ENCODE measurements at regions not wholly inside any gene's neighbourhood (a gene's known extent, or its start where the extent isn't known, plus 50 kb on each side); places are given as distances from the start of the nearest gene placed in this dataset.

DNA sequence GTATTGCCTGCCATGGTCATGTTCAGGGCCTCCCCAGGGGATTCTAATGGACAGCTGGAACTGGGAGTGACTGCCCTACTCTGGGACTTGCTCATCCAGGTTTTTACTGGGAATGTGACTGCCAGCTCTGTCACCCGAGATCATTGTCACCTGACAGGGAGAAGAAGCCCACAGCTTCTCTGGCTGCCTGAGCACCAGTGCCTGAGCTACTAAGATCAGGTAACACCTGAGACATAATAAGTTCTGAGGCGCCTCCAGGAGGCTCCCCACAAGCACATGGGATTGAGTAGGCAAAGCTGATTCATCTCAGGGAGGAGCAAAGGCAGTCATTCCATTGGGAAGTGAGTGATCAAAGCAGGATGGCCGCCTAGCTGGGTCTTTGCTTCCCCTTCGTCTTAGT, 84.2 kb upstream of the GALNT18 start:
- ATAC-seq, result peak; percentile 63

DNA sequence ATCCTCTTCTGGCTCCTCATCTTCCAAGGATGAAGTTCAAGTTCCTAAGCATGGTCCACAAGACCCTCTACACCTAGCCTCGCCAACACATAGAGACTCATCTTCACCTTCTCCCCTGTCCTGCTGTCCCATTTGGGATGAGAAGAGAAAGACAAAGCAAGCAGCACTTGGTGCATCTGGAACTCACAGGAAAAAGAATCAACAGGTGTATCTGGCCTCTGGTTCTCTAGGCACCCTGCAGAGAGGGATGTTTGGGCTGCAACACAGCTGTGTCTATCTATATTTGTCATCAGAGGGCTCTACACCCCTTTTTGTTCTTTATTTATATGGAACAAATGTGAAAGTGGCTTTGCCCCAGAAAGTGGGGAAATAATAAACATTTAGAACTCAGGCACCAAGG, 82.1 kb upstream of the GALNT18 start:
- H2AFZ ChIP-seq, result no peak overlapping the region
- Mint-ChIP-seq H3K9me3 (no peaks in the 10 kb centered on the region), H3K27ac (no peak overlapping the region)

More for the DNA sequence above, 84.2 kb upstream of the GALNT18 start:
- Histone ChIP-seq H3K27ac (ENCODE audit: low read depth) (no peak overlapping the region), H3K36me3 (ENCODE audit: insufficient read depth) (no peaks in the 10 kb centered on the region), H3K4me2 (no peak overlapping the region), H3K4me3 (no peak overlapping the region), H3K27me3 (ENCODE audit: insufficient read depth) (no peaks in the 10 kb centered on the region), H3K79me2 (replicated peaks; ENCODE audit: insufficient read depth) (no peaks in the 10 kb centered on the region), H4K20me1 (replicated peaks; ENCODE audit: insufficient read depth) (no peaks in the 10 kb centered on the region), H3K4me1 (ENCODE audit: insufficient read depth) (no peaks in the 10 kb centered on the region), H2AFZ (peak overlapping the region; percentile 47; the same call in 1 of the 2 replicates), H3F3A (replicated peaks; ENCODE audit: low read depth) (no peaks in the 10 kb centered on the region), H3K9me2 (ENCODE audit: insufficient read depth) (no peaks in the 10 kb centered on the region; the same call in 1 of the 2 replicates)
- TF ChIP-seq ETS1 (IDR thresholded peaks at IDR 0.05), result no peak
- TF ChIP-seq, protein P1, sequence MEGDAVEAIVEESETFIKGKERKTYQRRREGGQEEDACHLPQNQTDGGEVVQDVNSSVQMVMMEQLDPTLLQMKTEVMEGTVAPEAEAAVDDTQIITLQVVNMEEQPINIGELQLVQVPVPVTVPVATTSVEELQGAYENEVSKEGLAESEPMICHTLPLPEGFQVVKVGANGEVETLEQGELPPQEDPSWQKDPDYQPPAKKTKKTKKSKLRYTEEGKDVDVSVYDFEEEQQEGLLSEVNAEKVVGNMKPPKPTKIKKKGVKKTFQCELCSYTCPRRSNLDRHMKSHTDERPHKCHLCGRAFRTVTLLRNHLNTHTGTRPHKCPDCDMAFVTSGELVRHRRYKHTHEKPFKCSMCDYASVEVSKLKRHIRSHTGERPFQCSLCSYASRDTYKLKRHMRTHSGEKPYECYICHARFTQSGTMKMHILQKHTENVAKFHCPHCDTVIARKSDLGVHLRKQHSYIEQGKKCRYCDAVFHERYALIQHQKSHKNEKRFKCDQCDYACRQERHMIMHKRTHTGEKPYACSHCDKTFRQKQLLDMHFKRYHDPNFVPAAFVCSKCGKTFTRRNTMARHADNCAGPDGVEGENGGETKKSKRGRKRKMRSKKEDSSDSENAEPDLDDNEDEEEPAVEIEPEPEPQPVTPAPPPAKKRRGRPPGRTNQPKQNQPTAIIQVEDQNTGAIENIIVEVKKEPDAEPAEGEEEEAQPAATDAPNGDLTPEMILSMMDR (conservative IDR thresholded peaks at IDR 0.05; ENCODE audit: low read depth in 2 of 2), result 0 out of 4 replicates have a peak, but pooled peaks of 1 of the 2 experiments have one; percentile 8
- DNase-seq (ENCODE audit: low spot score), result peak; percentile 8
- Mint-ChIP-seq H3K9me3 (no peaks in the 10 kb centered on the region), H3K27me3 (ENCODE audit: insufficient read depth, low read depth, poor library complexity) (peaks cover 5% of the 10 kb centered on the region), H3K36me3 (ENCODE audit: low read depth) (no peaks in the 10 kb centered on the region), H3K4me3 (no peak overlapping the region), H3K27ac (no peak overlapping the region), H3K4me1 (no peaks in the 10 kb centered on the region)

More for the DNA sequence above, 82.1 kb upstream of the GALNT18 start:
- H3K27ac ChIP-seq (ENCODE audit: low read depth), result no peak overlapping the region
- Mint-ChIP-seq H3K4me3 (no peak overlapping the region), H3K36me3 (ENCODE audit: low read depth) (no peaks in the 10 kb centered on the region), H3K27me3 (ENCODE audit: insufficient read depth, low read depth, poor library complexity) (peaks cover 3% of the 10 kb centered on the region), H3K4me1 (no peaks in the 10 kb centered on the region)
- H3K79me2 ChIP-seq (replicated peaks; ENCODE audit: insufficient read depth), result no peaks in the 10 kb centered on the region
- no peaks in the 10 kb centered on the region for H3F3A ChIP-seq (replicated peaks; ENCODE audit: low read depth)
- TF ChIP-seq ZNF331 (CRISPR knock-in tag; IDR thresholded peaks at IDR 0.05; ENCODE audit: low read depth) (no peak), REST (IDR thresholded peaks at IDR 0.05; ENCODE audit: unreplicated experiment) (no peak), NANOG (IDR thresholded peaks at IDR 0.05; ENCODE audit: borderline replicate concordance) (no peak), EZH2phosphoT487 (IDR thresholded peaks at IDR 0.05; ENCODE audit: unreplicated experiment) (no peak), ZNF114 (CRISPR knock-in tag; IDR thresholded peaks at IDR 0.05) (no peak)
- TF ChIP-seq, protein P1 (conservative IDR thresholded peaks at IDR 0.05; ENCODE audit: low read depth in 2 of 2), result no peak
- H3K36me3 ChIP-seq (ENCODE audit: insufficient read depth), result no peaks in the 10 kb centered on the region
- H3K9me2 ChIP-seq (ENCODE audit: insufficient read depth), result no peaks in the 10 kb centered on the region; the same call in 1 of the 2 replicates
- H3K4me1 ChIP-seq (ENCODE audit: insufficient read depth), result no peaks in the 10 kb centered on the region
- DNase-seq (ENCODE audit: low spot score), result no peak
- no peak for ATAC-seq
- no peaks in the 10 kb centered on the region for H3K27me3 ChIP-seq (ENCODE audit: insufficient read depth)
- H4K20me1 ChIP-seq (replicated peaks; ENCODE audit: insufficient read depth), result no peaks in the 10 kb centered on the region
- no peak overlapping the region for H3K4me3 ChIP-seq
- no peak overlapping the region for H3K4me2 ChIP-seq
